LNCAP (cell line): ENCODE measurements at regions not wholly inside any gene's neighbourhood (a gene's known extent, or its start where the extent isn't known, plus 50 kb on each side); places are given as distances from the start of the nearest gene placed in this dataset.

Experiments
- CTCF ChIP-seq: fragments of 450-650 bp; IDR thresholded peaks from 2 replicates; pipeline ENCODE4 v1.5.1; 2017; ENCODE audit warnings: mild to moderate bottlenecking

GRCh38 chr16:54403580-54403979, 117.0 kb upstream of the IRX3 start:
- TF ChIP-seq CTCF: no peak

- no peak for TF ChIP-seq CTCF
Measured at GRCh38 chr16:54402873-54403272, 116.3 kb upstream of the IRX3 start.

DNA sequence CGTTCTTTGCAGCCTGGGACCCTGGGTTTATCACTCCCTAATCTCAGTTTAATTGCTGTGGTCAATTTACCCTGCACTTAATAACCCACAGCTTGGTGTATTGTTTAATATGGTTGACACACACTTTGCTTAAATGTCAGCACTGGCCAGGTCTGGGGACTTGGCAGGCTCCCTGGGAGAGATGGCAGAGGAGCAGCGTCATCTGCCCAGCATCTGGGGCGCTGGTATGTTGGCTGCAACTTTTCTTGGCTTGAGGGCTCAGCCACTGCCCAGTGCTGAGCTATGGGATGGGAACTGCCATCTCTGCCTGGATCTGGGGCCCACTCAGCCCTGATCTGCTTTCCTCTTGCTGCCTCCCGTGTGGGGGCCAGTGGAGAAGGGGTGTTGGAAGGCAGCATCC, 115.7 kb upstream of the IRX3 start:
- TF ChIP-seq CTCF: no peak

DNA sequence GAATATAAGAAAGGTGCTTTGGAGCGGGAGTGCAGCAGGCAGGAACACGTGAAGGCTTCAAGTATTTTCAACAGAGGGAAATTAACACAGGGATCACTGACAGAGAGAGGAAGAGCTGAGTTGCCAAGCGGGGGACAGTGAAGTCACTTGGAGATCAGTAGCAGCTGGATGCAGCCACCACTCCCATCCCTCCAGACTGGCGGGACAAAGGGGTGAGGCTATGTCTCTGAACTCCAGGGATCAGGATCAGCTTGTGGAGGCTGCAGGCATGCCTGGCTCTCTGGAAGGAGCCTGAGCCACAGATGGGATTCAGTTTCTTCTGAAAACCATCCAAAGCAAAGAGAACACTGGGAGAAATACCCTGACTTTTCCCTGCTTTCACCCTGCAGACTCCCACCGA, 113.7 kb upstream of the IRX3 start:
- TF ChIP-seq CTCF: no peak

- TF ChIP-seq CTCF: no peak
Measured at GRCh38 chr16:54398986-54399385, 112.4 kb upstream of the IRX3 start.

DNA sequence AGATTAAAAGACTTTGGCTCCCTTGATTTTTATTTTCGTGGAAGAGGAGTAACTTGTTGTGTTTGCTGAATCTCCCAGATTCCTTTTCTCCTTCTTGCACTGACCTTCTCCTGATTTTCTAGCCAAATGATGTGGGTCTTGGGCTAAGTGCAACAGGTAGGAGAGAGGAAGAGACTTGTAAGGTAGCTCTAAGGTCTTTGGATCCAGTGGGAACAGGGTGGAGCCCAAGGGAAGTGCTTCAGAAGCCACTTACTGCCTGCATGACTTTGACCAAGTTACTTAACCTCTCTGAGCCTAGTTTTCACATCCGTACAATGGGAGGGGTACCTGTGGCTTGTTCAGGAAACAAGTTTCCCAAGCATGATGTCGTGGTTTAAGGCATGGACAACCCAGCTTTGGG, 111.3 kb upstream of the IRX3 start:
- no peak for TF ChIP-seq CTCF

- no peak for TF ChIP-seq CTCF
Measured at GRCh38 chr16:54397190-54397835, 110.7 kb upstream of the IRX3 start.
